IPS-15b (cell line): ENCODE measurements at regions not wholly inside any gene's neighbourhood (a gene's known extent, or its start where the extent isn't known, plus 50 kb on each side); places are given as distances from the start of the nearest gene placed in this dataset.
"Not testable (repeated sequence)": the region's sequence is repeated elsewhere in the genome, so short reads cannot be mapped to it uniquely, and the experiment has no call there.

ENCODE experiments used
- H3K27me3 ChIP-seq: one replicate; pipeline ENCODE4 v1.6.1; 2013; ENCODE audit warnings: low read length; ENCODE audit not compliant: control insufficient read depth, insufficient read depth
- H3K36me3 ChIP-seq: one replicate; pipeline ENCODE4 v1.6.1; 2013; ENCODE audit warnings: low read length; ENCODE audit not compliant: control insufficient read depth, insufficient read depth
- H3K4me1 ChIP-seq: one replicate; pipeline ENCODE4 v1.6.1; 2013; ENCODE audit warnings: mild to moderate bottlenecking, low read length; ENCODE audit not compliant: control insufficient read depth, insufficient read depth
- H3K4me3 ChIP-seq: one replicate; pipeline ENCODE4 v1.5.1; 2013; ENCODE audit warnings: low read depth, low read length
- H3K9ac ChIP-seq: one replicate; pipeline ENCODE4 v1.6.1; 2013; ENCODE audit warnings: low read depth, mild to moderate bottlenecking, low read length
- H3K9me3 ChIP-seq: one replicate; pipeline ENCODE4 v1.6.1; 2013; ENCODE audit warnings: mild to moderate bottlenecking, low read length; ENCODE audit not compliant: control insufficient read depth, insufficient read depth

GRCh38 chr4:18180892-18181291 is 159.3 kb upstream of the LCORL start:
- no peaks in the 10 kb centered on the region for H3K27me3 ChIP-seq
- H3K9ac ChIP-seq, result no peak overlapping the region
- no peaks in the 10 kb centered on the region for H3K36me3 ChIP-seq
- no peak overlapping the region for H3K4me3 ChIP-seq
- H3K4me1 ChIP-seq, result no peaks in the 10 kb centered on the region
- H3K9me3 ChIP-seq, result no peaks in the 10 kb centered on the region

- Histone ChIP-seq H3K36me3 (no peaks in the 10 kb centered on the region), H3K9ac (no peak overlapping the region), H3K27me3 (no peaks in the 10 kb centered on the region), H3K9me3 (no peaks in the 10 kb centered on the region), H3K4me1 (no peaks in the 10 kb centered on the region), H3K4me3 (no peak overlapping the region)
Observed at GRCh38 chr4:18180122-18180521, 158.6 kb upstream of the LCORL start.

GRCh38 chr4:18171896-18172295 is 150.3 kb upstream of the LCORL start:
- H3K9me3 ChIP-seq, result no peaks in the 10 kb centered on the region
- no peaks in the 10 kb centered on the region for H3K27me3 ChIP-seq
- H3K4me1 ChIP-seq, result no peaks in the 10 kb centered on the region
- no peaks in the 10 kb centered on the region for H3K36me3 ChIP-seq
- no peak overlapping the region for H3K4me3 ChIP-seq
- H3K9ac ChIP-seq, result no peak overlapping the region

DNA sequence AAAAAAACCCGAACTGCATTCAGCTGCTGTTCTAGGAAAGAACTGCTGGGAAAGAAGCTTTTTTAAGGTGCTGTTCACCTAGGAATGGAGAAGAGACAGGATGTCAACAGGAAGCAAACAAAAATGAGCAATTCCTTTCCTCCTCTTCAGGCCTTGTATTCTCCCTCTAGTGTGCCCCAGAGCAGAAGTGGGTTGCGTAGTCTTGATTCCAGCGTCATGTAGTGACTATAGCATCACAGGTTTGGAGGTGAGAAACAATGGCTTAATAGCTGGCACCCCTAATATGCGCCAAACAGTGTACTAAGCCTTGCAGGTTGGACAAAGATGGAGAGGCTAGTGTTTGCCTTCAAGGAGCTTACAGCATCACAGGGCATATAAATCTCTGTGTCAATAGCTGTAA is 146.3 kb upstream of the LCORL start:
- Histone ChIP-seq H3K9me3 (no peaks in the 10 kb centered on the region), H3K9ac (no peak overlapping the region), H3K27me3 (no peaks in the 10 kb centered on the region), H3K4me3 (no peak overlapping the region), H3K36me3 (no peaks in the 10 kb centered on the region), H3K4me1 (no peaks in the 10 kb centered on the region)

DNA sequence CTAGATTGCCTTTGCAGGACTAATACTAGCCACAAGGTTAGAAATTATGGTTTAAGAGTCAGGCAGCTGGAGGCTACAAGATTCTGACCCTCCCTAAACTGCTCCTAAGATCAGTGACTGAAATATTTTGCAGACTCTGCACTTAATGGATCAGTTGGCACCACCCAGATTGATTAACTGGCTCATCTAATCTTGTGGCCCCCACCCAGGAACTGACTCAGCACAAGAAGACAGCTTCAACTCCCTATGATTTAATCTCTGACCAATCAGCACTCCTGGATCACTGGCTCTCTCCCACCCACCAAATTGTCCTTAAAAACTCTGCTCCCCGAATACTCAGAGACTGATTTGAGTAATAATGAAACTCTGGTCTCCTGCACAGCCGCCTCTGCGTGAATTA is 145.4 kb upstream of the LCORL start:
- no peaks in the 10 kb centered on the region for H3K4me1 ChIP-seq
- no peaks in the 10 kb centered on the region for H3K27me3 ChIP-seq
- no peak overlapping the region for H3K4me3 ChIP-seq
- no peaks in the 10 kb centered on the region for H3K36me3 ChIP-seq
- H3K9ac ChIP-seq, result no peak overlapping the region
- H3K9me3 ChIP-seq, result no peaks in the 10 kb centered on the region

DNA sequence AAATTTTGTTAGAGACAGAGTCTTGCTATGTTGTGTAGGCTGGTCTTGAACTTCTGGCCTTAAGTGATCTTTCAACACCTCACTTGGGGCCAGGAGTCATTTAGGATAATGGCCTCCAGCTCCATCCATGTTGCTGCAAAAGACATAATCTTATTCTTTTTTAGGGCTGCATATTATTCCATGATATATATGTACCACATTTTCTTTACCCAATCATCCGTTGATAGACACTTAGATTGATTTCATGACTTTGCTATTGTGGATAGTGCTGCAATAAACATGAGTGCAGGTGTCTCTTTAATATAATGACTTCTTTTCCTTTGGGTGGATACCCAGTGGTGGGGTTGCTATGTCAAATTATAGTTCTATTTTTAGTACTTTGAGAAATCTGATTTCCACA is 140.9 kb upstream of the LCORL start:
- no peak overlapping the region for H3K9ac ChIP-seq
- no peaks in the 10 kb centered on the region for H3K9me3 ChIP-seq
- H3K27me3 ChIP-seq, result no peaks in the 10 kb centered on the region
- H3K36me3 ChIP-seq, result no peaks in the 10 kb centered on the region
- no peak overlapping the region for H3K4me3 ChIP-seq
- H3K4me1 ChIP-seq, result no peaks in the 10 kb centered on the region

DNA sequence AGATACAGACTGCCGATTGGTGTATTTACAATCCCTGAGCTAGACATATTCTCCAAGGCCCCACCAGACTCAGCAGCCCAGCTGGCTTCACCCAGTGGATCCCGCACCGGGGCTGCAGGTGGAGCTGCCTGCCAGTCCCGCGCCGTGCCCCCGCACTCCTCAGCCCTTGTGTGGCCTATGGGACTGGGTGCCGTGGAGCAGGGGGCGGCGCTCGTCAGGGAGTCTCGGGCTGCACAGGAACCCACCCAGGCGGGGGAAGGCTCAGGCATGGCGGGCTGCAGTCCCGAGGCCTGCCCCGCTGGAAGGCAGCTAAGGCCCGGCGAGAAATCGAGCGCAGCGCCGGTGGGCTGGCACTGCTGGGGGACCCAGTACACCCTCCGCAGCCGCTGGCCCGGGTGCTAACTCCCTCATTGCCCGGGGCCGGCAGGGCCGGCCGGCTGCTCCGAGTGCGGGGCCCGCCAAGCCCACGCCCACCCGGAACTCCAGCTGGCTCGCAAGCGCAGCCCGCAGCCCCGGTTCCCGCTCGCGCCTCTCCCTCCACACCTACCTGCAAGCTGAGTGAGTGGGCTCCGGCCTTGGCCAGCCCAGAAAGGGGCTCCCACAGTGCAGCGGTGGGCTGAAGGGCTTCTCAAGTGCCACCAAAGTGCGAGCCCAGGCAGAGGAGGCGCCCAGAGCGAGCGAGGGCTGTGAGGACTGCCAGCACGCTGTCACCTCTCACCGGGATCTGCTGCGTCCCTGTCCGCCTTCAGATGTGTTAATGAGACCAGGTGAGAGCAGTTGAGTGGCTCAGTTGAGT is 137.8 kb upstream of the LCORL start:
- not testable (repeated sequence) for H3K9ac ChIP-seq, H3K9me3 ChIP-seq, H3K27me3 ChIP-seq, H3K4me1 ChIP-seq, H3K4me3 ChIP-seq, H3K36me3 ChIP-seq

DNA sequence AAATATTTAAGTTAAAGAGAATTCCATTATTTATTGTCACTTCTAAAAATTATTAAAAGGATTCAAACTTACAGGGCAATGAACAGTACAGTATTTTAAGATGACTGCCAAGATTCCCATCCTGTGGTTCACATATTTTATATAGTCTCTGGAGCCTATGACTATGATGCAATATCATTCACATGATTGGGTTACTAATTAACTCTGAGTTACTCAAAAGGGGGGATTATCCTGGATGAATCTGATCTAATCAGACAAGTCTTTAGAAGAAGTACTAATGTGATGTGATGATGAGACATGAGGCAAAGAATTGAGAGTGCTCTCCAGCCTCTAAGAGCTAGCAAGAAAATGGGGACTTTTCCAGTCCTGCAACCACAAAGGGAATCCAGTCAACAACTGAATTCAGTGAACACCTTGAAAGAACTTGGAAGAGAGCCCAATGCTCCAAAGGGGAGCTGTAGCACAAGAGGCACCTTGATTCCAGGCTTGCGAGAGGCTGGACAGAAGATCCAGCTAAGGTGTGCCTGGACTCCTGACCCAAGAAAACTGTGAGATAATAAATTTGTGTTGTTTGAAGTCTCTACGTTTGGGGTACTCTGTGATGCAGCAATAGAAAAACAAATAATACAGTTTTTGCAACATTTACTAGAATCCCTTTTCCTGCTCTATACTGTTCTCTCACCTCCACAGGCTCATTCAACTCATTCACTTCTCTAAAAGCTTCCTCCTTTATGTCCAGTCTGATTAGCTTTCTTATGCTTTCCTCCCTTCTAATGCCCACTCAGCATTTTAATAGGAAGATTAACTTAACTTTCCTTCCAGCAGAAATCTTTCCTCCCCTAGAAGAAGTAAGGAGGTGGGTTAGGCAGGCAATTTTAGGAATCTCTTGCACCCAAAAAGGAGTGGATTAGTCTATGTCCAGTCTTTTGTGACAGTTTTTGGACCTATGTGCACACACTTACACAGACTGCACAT is 133.8 kb upstream of the LCORL start:
- Histone ChIP-seq H3K27me3 (no peaks in the 10 kb centered on the region), H3K9me3 (no peaks in the 10 kb centered on the region), H3K4me1 (no peaks in the 10 kb centered on the region), H3K4me3 (no peak overlapping the region), H3K36me3 (no peaks in the 10 kb centered on the region), H3K9ac (no peak overlapping the region)

- Histone ChIP-seq H3K4me3 (no peak overlapping the region), H3K27me3 (no peaks in the 10 kb centered on the region), H3K36me3 (no peaks in the 10 kb centered on the region), H3K9me3 (no peaks in the 10 kb centered on the region), H3K4me1 (no peaks in the 10 kb centered on the region), H3K9ac (no peak overlapping the region)
Observed at GRCh38 chr4:18138076-18138665, 116.6 kb upstream of the LCORL start.

DNA sequence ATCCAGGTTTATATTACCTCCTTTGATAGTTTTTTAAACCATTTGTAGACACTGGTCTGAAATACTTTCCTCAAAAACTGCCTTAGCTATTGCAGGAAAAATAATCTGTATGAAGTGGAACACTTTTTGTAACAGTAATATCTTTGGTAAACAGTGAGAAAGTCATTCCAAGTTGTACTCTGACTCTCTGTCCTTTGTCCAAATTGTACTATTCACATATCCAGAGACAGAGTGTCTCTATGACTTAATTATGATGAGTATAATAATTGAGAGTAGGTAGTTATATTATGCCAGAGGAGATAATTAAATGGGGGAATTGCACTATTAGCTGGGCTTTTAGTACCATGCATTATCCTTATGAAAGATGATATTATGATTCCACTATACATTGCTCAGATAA is 112.6 kb upstream of the LCORL start:
- no peaks in the 10 kb centered on the region for H3K36me3 ChIP-seq
- H3K4me3 ChIP-seq, result no peak overlapping the region
- no peaks in the 10 kb centered on the region for H3K9me3 ChIP-seq
- H3K9ac ChIP-seq, result no peak overlapping the region
- no peaks in the 10 kb centered on the region for H3K4me1 ChIP-seq
- no peaks in the 10 kb centered on the region for H3K27me3 ChIP-seq

DNA sequence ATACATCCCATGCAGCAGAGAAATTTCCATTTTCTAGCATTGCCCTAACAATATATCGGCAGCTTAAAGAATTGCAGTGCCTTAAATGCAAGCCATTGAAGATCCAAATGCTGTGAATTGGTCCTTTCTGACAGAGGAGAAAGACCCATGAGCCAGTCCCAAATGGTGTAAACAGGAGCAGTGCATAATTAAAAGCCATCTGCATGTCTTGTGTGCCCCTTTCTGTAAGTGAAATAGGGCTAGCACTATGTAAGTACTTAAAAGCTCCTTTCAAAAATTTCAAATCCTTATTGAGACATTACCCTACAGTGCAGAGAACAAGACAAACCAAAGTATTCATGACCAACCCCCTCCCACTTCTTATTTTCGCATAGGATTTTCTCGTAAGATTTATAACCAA is 108.7 kb upstream of the LCORL start:
- H3K27me3 ChIP-seq, result no peaks in the 10 kb centered on the region
- no peak overlapping the region for H3K9ac ChIP-seq
- H3K36me3 ChIP-seq, result no peaks in the 10 kb centered on the region
- no peaks in the 10 kb centered on the region for H3K9me3 ChIP-seq
- H3K4me1 ChIP-seq, result no peaks in the 10 kb centered on the region
- no peak overlapping the region for H3K4me3 ChIP-seq
